Panc1 (cell line): ENCODE measurements at regions not wholly inside any gene's neighbourhood (a gene's known extent, or its start where the extent isn't known, plus 50 kb on each side); places are given as distances from the start of the nearest gene placed in this dataset.

Experiments used
- CTCF ChIP-seq: fragments of 450-650 bp; IDR thresholded peaks from 2 replicates; pipeline ENCODE4 v1.5.1; 2017; ENCODE audit warnings: mild to moderate bottlenecking
- REST ChIP-seq, 2 experiments: IDR thresholded peaks; 2 replicates each; pipeline ENCODE4 v1.6.1; 2011 to 2012; ENCODE audit warnings: low read depth in 2 of 2, control low read depth in 1 of 2, low read length in 1 of 2, mild to moderate bottlenecking in 1 of 2, moderate library complexity in 1 of 2; ENCODE audit not compliant: insufficient read depth in 1 of 2

GRCh38 chr10:93166134-93166533 lies 92.4 kb downstream of the CYP26A1 start:
- TF ChIP-seq CTCF = no peak
- TF ChIP-seq REST (IDR thresholded peaks at IDR 0.05; ENCODE audit: insufficient read depth in 1 of 2, low read depth in 2 of 2, low read length in 1 of 2) = no peak
